ENCODE measurements at regions not wholly inside any gene's neighbourhood (a gene's known extent, or its start where the extent isn't known, plus 50 kb on each side); places are given as distances from the start of the nearest gene placed in this dataset.

DNA sequence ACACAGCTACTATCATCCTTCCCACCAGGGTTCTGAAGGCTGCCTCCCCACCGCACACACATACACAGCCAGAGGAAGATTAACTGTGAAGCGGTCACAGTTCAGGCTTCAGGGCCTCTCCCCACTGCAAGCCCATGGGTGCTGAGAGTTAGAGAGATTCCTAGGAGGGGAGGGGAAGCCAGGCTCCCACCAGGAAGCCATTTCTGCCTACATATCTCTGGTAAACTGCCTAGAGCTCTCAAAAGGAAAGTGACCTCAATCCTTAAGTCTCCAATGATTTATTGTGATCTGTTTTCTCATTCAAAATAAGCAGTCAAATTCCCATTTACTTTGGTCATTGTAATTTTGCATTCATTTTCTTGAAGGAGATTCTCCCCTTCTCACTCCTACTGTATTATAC lies 141.0 kb upstream of the BNIP2 start:
- no peak overlapping the region for H3K27ac ChIP-seq
- no peak overlapping the region for H3K4me3 ChIP-seq (ENCODE audit: low read depth, low read length)
- H3K36me3 ChIP-seq (replicated peaks), result no peaks in the 10 kb centered on the region
- no peaks in the 10 kb centered on the region for H3K27me3 ChIP-seq (replicated peaks)
- in situ Hi-C loops (cut with HindIII; ENCODE audit: low pct_ligation_motif_present, low sequenced_read_pairs), result no loop called here
- TF ChIP-seq, protein P1, sequence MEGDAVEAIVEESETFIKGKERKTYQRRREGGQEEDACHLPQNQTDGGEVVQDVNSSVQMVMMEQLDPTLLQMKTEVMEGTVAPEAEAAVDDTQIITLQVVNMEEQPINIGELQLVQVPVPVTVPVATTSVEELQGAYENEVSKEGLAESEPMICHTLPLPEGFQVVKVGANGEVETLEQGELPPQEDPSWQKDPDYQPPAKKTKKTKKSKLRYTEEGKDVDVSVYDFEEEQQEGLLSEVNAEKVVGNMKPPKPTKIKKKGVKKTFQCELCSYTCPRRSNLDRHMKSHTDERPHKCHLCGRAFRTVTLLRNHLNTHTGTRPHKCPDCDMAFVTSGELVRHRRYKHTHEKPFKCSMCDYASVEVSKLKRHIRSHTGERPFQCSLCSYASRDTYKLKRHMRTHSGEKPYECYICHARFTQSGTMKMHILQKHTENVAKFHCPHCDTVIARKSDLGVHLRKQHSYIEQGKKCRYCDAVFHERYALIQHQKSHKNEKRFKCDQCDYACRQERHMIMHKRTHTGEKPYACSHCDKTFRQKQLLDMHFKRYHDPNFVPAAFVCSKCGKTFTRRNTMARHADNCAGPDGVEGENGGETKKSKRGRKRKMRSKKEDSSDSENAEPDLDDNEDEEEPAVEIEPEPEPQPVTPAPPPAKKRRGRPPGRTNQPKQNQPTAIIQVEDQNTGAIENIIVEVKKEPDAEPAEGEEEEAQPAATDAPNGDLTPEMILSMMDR (IDR thresholded peaks at IDR 0.05; ENCODE audit: low read depth, low read length, missing control alignments), result no peak
- no peak for DNase-seq

- Histone ChIP-seq H3K4me3 (ENCODE audit: low read depth, low read length) (no peak overlapping the region), H3K27me3 (replicated peaks) (no peaks in the 10 kb centered on the region), H3K27ac (no peak overlapping the region), H3K36me3 (replicated peaks) (no peaks in the 10 kb centered on the region)
- in situ Hi-C loops (cut with HindIII; ENCODE audit: low pct_ligation_motif_present, low sequenced_read_pairs), result no loop called here
- DNase-seq, result no peak
- TF ChIP-seq, protein P1 (IDR thresholded peaks at IDR 0.05; ENCODE audit: low read depth, low read length, missing control alignments), result no peak
These were observed 139.7 kb upstream of the BNIP2 start for GRCh38 chr15:59828861-59829260.

DNA sequence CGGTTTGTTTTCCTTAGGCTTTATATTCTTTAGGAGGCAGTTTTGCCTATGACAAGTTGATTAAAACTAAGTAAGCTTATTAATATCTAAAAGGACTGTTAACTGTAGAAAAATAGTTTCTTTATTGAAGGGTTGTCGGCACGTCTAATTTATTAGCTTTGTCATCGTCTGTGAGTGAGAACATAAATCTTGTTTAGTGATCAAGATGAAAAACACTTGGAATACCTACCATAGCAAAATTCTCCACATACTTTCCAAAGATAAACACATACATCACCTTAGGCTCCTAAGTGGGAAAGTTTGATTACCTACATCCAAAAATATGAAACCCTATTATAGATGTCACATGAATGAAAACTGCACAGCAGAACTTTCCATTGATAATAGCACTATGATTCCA lies 139.1 kb upstream of the BNIP2 start:
- TF ChIP-seq, protein P1 (IDR thresholded peaks at IDR 0.05; ENCODE audit: low read depth, low read length, missing control alignments), result no peak
- in situ Hi-C loops (cut with HindIII; ENCODE audit: low pct_ligation_motif_present, low sequenced_read_pairs), result no loop called here
- no peaks in the 10 kb centered on the region for H3K36me3 ChIP-seq (replicated peaks)
- no peak for DNase-seq
- H3K27me3 ChIP-seq (replicated peaks), result no peaks in the 10 kb centered on the region
- no peak overlapping the region for H3K27ac ChIP-seq
- H3K4me3 ChIP-seq (ENCODE audit: low read depth, low read length), result no peak overlapping the region

DNA sequence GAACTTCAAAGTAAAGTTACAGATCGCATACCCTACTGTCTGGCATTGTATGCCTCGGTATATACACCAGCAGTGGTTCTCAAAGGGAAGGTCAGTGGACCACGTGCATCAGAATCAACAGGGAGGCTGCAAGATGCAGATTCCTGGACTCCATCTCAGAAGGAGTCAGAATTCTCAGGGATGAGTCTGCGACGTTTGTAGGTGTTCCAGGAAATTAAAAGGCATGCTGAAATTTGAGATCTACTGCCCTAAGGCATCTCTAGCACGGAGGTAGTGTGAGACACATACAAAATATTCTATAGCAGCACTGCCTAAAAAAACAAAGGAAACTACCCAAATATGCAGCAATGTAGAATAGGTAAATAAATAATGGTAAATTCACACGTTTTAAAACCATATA lies 136.8 kb upstream of the BNIP2 start:
- no peak overlapping the region for H3K4me3 ChIP-seq (ENCODE audit: low read depth, low read length)
- H3K27me3 ChIP-seq (replicated peaks), result no peaks in the 10 kb centered on the region
- no peaks in the 10 kb centered on the region for H3K36me3 ChIP-seq (replicated peaks)
- TF ChIP-seq, protein P1 (IDR thresholded peaks at IDR 0.05; ENCODE audit: low read depth, low read length, missing control alignments), result no peak
- in situ Hi-C loops (cut with HindIII; ENCODE audit: low pct_ligation_motif_present, low sequenced_read_pairs), result no loop called here
- H3K27ac ChIP-seq, result no peak overlapping the region
- DNase-seq, result no peak

GRCh38 chr15:59821286-59821685 lies 132.2 kb upstream of the BNIP2 start:
- no peak overlapping the region for H3K4me3 ChIP-seq (ENCODE audit: low read depth, low read length)
- no peaks in the 10 kb centered on the region for H3K36me3 ChIP-seq (replicated peaks)
- in situ Hi-C loops (cut with HindIII; ENCODE audit: low pct_ligation_motif_present, low sequenced_read_pairs), result no loop called here
- DNase-seq, result no peak
- peaks cover 4% of the 10 kb centered on the region for H3K27me3 ChIP-seq (replicated peaks)
- TF ChIP-seq, protein P1 (IDR thresholded peaks at IDR 0.05; ENCODE audit: low read depth, low read length, missing control alignments), result no peak
- no peak overlapping the region for H3K27ac ChIP-seq

- Histone ChIP-seq H3K27me3 (replicated peaks) (peaks cover 4% of the 10 kb centered on the region), H3K36me3 (replicated peaks) (no peaks in the 10 kb centered on the region), H3K27ac (no peak overlapping the region), H3K4me3 (ENCODE audit: low read depth, low read length) (no peak overlapping the region)
- in situ Hi-C loops (cut with HindIII; ENCODE audit: low pct_ligation_motif_present, low sequenced_read_pairs), result no loop called here
- no peak for DNase-seq
- TF ChIP-seq, protein P1 (IDR thresholded peaks at IDR 0.05; ENCODE audit: low read depth, low read length, missing control alignments), result no peak
These were observed 130.0 kb upstream of the BNIP2 start for GRCh38 chr15:59819092-59819491.
